HuH-7.5 (cell line): ENCODE measurements at regions not wholly inside any gene's neighbourhood (a gene's known extent, or its start where the extent isn't known, plus 50 kb on each side); places are given as distances from the start of the nearest gene placed in this dataset.

Experiments used
- DNase-seq: peaks from one replicate; pipeline ENCODE4 v3.0.0; 2011; ENCODE audit warnings: low spot score

GRCh38 chr14:85475113-85475512, 54.8 kb upstream of the FLRT2 start:
- no peak for DNase-seq

DNA sequence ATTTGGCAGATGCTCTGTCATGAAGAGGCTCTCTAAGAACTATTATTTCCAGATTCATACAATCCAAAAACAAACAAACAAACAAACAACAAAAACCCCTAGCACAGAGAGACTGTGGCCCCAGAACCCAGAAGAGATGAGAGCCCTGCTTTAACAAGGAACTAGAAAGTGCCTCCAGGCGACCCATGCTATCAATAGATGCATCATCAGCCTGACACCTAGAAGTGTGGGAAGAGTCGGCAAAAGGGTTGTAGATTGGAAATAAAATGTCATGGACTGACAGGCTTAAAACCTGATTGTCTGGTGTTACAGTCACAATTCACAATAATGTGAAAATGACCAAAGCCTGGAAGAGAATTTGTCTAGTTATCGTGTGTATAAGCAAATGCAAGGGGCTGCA, 50.6 kb upstream of the FLRT2 start:
- DNase-seq: no peak

DNA sequence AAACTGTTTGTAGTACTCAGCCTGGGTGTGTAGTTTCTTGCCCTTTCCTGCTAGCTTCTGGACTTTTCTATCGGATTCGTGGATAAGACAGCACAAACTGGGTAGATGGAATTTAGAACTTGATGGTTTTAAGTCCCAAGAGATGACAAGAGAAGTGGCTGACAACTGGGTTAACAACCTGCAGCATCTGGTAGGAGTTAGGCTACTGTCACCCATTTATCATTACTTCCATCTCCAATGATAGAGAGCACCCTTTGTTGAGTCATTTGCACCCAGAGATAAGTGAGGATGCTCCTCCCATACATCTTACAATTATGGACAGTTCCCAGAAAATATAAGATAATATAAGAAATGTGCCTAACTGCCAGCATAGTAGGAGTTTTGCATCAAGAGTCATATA, 50.2 kb upstream of the FLRT2 start:
- no peak for DNase-seq
